ENCODE measurements at regions not wholly inside any gene's neighbourhood (a gene's known extent, or its start where the extent isn't known, plus 50 kb on each side); places are given as distances from the start of the nearest gene placed in this dataset.
A peak's percentile ranks its signal among the peaks of the same experiment; 100 is the strongest.

GRCh38 chr3:113113361-113113760 lies 98.0 kb upstream of the BOC start:
- Mint-ChIP-seq H3K27ac (no peak overlapping the region), H3K4me1 (ENCODE audit: low read depth) (peaks cover 8% of the 10 kb centered on the region), H3K27me3 (no peaks in the 10 kb centered on the region), H3K36me3 (ENCODE audit: insufficient read depth) (no peaks in the 10 kb centered on the region), H3K4me3 (ENCODE audit: low read depth) (no peak overlapping the region), H3K9me3 (ENCODE audit: low read depth) (no peaks in the 10 kb centered on the region)
- DNase-seq (ENCODE audit: low spot score, unreplicated experiment), result no peak
- no peak for TF ChIP-seq CTCF (IDR thresholded peaks at IDR 0.05; ENCODE audit: unreplicated experiment)

- DNase-seq (ENCODE audit: low spot score, unreplicated experiment), result no peak
- H3K4me1 Mint-ChIP-seq (ENCODE audit: low read depth), result peaks cover 4% of the 10 kb centered on the region
- H3K27ac Mint-ChIP-seq, result no peak overlapping the region
- no peak for TF ChIP-seq CTCF (IDR thresholded peaks at IDR 0.05; ENCODE audit: unreplicated experiment)
- no peaks in the 10 kb centered on the region for H3K27me3 Mint-ChIP-seq
- H3K36me3 Mint-ChIP-seq (ENCODE audit: insufficient read depth), result no peaks in the 10 kb centered on the region
- H3K4me3 Mint-ChIP-seq (ENCODE audit: low read depth), result no peak overlapping the region
- H3K9me3 Mint-ChIP-seq (ENCODE audit: low read depth), result no peaks in the 10 kb centered on the region
These were observed 93.7 kb upstream of the BOC start for GRCh38 chr3:113117511-113118234.

- Mint-ChIP-seq H3K27ac (no peak overlapping the region), H3K36me3 (ENCODE audit: insufficient read depth) (no peaks in the 10 kb centered on the region), H3K9me3 (ENCODE audit: low read depth) (no peaks in the 10 kb centered on the region), H3K27me3 (no peaks in the 10 kb centered on the region), H3K4me3 (ENCODE audit: low read depth) (no peak overlapping the region), H3K4me1 (ENCODE audit: low read depth) (peaks cover 4% of the 10 kb centered on the region)
- no peak for TF ChIP-seq CTCF (IDR thresholded peaks at IDR 0.05; ENCODE audit: unreplicated experiment)
- no peak for DNase-seq (ENCODE audit: low spot score, unreplicated experiment)
These were observed 93.0 kb upstream of the BOC start for GRCh38 chr3:113118336-113118735.

- Mint-ChIP-seq H3K27ac (peak overlapping the region; percentile 44), H3K36me3 (ENCODE audit: insufficient read depth) (no peaks in the 10 kb centered on the region), H3K9me3 (ENCODE audit: low read depth) (no peaks in the 10 kb centered on the region), H3K4me3 (ENCODE audit: low read depth) (no peak overlapping the region), H3K27me3 (no peaks in the 10 kb centered on the region), H3K4me1 (ENCODE audit: low read depth) (peaks cover 4% of the 10 kb centered on the region)
- DNase-seq (ENCODE audit: low spot score, unreplicated experiment), result no peak
- TF ChIP-seq CTCF (IDR thresholded peaks at IDR 0.05; ENCODE audit: unreplicated experiment), result no peak
These were observed 87.0 kb upstream of the BOC start for GRCh38 chr3:113124256-113124830.

GRCh38 chr3:113125951-113126350 lies 85.4 kb upstream of the BOC start:
- H3K4me3 Mint-ChIP-seq (ENCODE audit: low read depth), result no peak overlapping the region
- H3K4me1 Mint-ChIP-seq (ENCODE audit: low read depth), result peaks cover 4% of the 10 kb centered on the region
- H3K27ac Mint-ChIP-seq, result no peak overlapping the region
- H3K27me3 Mint-ChIP-seq, result no peaks in the 10 kb centered on the region
- DNase-seq (ENCODE audit: low spot score, unreplicated experiment), result no peak
- no peak for TF ChIP-seq CTCF (IDR thresholded peaks at IDR 0.05; ENCODE audit: unreplicated experiment)
- no peaks in the 10 kb centered on the region for H3K9me3 Mint-ChIP-seq (ENCODE audit: low read depth)
- H3K36me3 Mint-ChIP-seq (ENCODE audit: insufficient read depth), result no peaks in the 10 kb centered on the region
